Upper lobe of right lung (tissue), 1 donor: ENCODE measurements at regions not wholly inside any gene's neighbourhood (a gene's known extent, or its start where the extent isn't known, plus 50 kb on each side); places are given as distances from the start of the nearest gene placed in this dataset.

ENCODE experiments used
- ATAC-seq: fragments of 200-7000 bp; cut with Tn5 transposase; one replicate; pipeline ENCODE4 v1.9.1; 2020; ENCODE audit warnings: mild to moderate bottlenecking, moderate library complexity
- DNase-seq: peaks from one replicate; pipeline ENCODE4 v3.0.0-alpha.2; 2020
- H3K27ac ChIP-seq: fragments of 200-600 bp; one replicate; pipeline ENCODE4 v1.8.0; 2022
- H3K27me3 ChIP-seq: fragments of 200-600 bp; one replicate; pipeline ENCODE4 v1.8.0; 2022; ENCODE audit warnings: mild to moderate bottlenecking
- H3K36me3 ChIP-seq: fragments of 200-600 bp; one replicate; pipeline ENCODE4 v1.8.0; 2022
- H3K4me1 ChIP-seq: fragments of 200-600 bp; one replicate; pipeline ENCODE4 v1.8.0; 2022
- H3K4me3 ChIP-seq: fragments of 200-600 bp; one replicate; pipeline ENCODE4 v1.8.0; 2022; ENCODE audit warnings: mild to moderate bottlenecking
- H3K9me3 ChIP-seq: fragments of 200-600 bp; one replicate; pipeline ENCODE4 v1.8.0; 2022
- CTCF ChIP-seq: fragments of 200-600 bp; IDR thresholded peaks from one replicate; pipeline ENCODE4 v1.8.0; 2022; ENCODE audit warnings: antibody characterized with exemption
- intact Hi-C: fragments of 100-400 bp; cut with DNase I; formaldehyde crosslinking; loops from one replicate; pipeline ENCODE4 v1.11.0; 2022
- donor health status: DM: no; HTN: yes; CAD: no; lungs with severe emphysema.

- H3K4me1 ChIP-seq = no peaks in the 10 kb centered on the region
- no peaks in the 10 kb centered on the region for H3K27me3 ChIP-seq
- no peak for TF ChIP-seq CTCF
- intact Hi-C loops = no loop called here
- H3K27ac ChIP-seq = no peak overlapping the region
- no peaks in the 10 kb centered on the region for H3K9me3 ChIP-seq
- H3K36me3 ChIP-seq = no peaks in the 10 kb centered on the region
- H3K4me3 ChIP-seq = no peak overlapping the region
- DNase-seq (no peak), ATAC-seq (no peak)
Observed at GRCh38 chr16:59484833-59485516, 750.9 kb upstream of the GOT2 start.

- intact Hi-C loops = no loop called here
- DNase-seq (no peak), ATAC-seq (no peak)
Observed at GRCh38 chr16:59478838-59479237, 744.7 kb upstream of the GOT2 start.

GRCh38 chr16:59470556-59470955, 736.4 kb upstream of the GOT2 start:
- intact Hi-C loops = no loop called here

More at GRCh38 chr16:59478838-59479237, 744.7 kb upstream of the GOT2 start:
- no peaks in the 10 kb centered on the region for H3K4me1 ChIP-seq
- H3K4me3 ChIP-seq = no peak overlapping the region
- H3K9me3 ChIP-seq = no peaks in the 10 kb centered on the region
- no peaks in the 10 kb centered on the region for H3K36me3 ChIP-seq
- no peaks in the 10 kb centered on the region for H3K27me3 ChIP-seq
- H3K27ac ChIP-seq = no peak overlapping the region
- TF ChIP-seq CTCF = no peak

GRCh38 chr16:59469266-59469665, 735.1 kb upstream of the GOT2 start:
- Histone ChIP-seq H3K9me3 (no peaks in the 10 kb centered on the region), H3K4me1 (no peaks in the 10 kb centered on the region), H3K27ac (no peak overlapping the region), H3K27me3 (no peaks in the 10 kb centered on the region), H3K36me3 (no peaks in the 10 kb centered on the region), H3K4me3 (no peak overlapping the region)
- intact Hi-C loops = no loop called here
- TF ChIP-seq CTCF = no peak
- ATAC-seq (no peak), DNase-seq (no peak)

More at GRCh38 chr16:59470556-59470955, 736.4 kb upstream of the GOT2 start:
- H3K27ac ChIP-seq = no peak overlapping the region
- H3K9me3 ChIP-seq = no peaks in the 10 kb centered on the region
- H3K27me3 ChIP-seq = no peaks in the 10 kb centered on the region
- TF ChIP-seq CTCF = no peak
- no peak overlapping the region for H3K4me3 ChIP-seq
- DNase-seq (no peak), ATAC-seq (no peak)
- no peaks in the 10 kb centered on the region for H3K4me1 ChIP-seq
- no peaks in the 10 kb centered on the region for H3K36me3 ChIP-seq

GRCh38 chr16:59463776-59464175, 729.7 kb upstream of the GOT2 start:
- intact Hi-C loops = no loop called here
- no peaks in the 10 kb centered on the region for H3K4me1 ChIP-seq
- H3K9me3 ChIP-seq = no peaks in the 10 kb centered on the region
- no peak overlapping the region for H3K27ac ChIP-seq
- no peaks in the 10 kb centered on the region for H3K36me3 ChIP-seq
- no peak overlapping the region for H3K4me3 ChIP-seq
- TF ChIP-seq CTCF = no peak
- H3K27me3 ChIP-seq = no peaks in the 10 kb centered on the region
- ATAC-seq (no peak), DNase-seq (no peak)

- no peak for ATAC-seq
- Histone ChIP-seq H3K36me3 (no peaks in the 10 kb centered on the region), H3K27ac (no peak overlapping the region), H3K27me3 (no peaks in the 10 kb centered on the region), H3K9me3 (no peaks in the 10 kb centered on the region), H3K4me1 (no peaks in the 10 kb centered on the region), H3K4me3 (no peak overlapping the region)
- no peak for TF ChIP-seq CTCF
- no peak for DNase-seq
- intact Hi-C loops = no loop called here
Observed at GRCh38 chr16:59459806-59460205, 725.7 kb upstream of the GOT2 start.
